ENCODE measurements at regions not wholly inside any gene's neighbourhood (a gene's known extent, or its start where the extent isn't known, plus 50 kb on each side); places are given as distances from the start of the nearest gene placed in this dataset.

DNA sequence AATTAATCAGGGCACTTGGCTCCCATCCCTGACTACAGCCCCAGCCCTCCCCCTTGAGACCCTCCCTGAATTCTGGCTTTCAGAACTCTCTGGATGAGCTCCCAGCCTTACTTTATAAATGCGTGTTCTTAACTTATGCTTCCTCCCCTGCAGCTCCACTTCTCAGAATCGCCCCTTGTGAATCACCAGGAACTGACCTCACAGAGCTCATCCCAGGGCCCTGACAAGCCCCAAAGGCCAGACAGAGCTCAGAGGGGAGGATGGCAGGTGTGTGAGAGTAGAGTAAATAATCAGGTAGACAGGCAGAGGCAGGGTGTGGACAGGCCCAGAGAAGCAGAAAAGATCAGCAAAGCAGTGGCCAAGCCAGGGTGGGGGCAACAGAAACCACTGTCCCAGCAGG lies 68.2 kb upstream of the FOXN3 start:
- TF ChIP-seq, protein P1, sequence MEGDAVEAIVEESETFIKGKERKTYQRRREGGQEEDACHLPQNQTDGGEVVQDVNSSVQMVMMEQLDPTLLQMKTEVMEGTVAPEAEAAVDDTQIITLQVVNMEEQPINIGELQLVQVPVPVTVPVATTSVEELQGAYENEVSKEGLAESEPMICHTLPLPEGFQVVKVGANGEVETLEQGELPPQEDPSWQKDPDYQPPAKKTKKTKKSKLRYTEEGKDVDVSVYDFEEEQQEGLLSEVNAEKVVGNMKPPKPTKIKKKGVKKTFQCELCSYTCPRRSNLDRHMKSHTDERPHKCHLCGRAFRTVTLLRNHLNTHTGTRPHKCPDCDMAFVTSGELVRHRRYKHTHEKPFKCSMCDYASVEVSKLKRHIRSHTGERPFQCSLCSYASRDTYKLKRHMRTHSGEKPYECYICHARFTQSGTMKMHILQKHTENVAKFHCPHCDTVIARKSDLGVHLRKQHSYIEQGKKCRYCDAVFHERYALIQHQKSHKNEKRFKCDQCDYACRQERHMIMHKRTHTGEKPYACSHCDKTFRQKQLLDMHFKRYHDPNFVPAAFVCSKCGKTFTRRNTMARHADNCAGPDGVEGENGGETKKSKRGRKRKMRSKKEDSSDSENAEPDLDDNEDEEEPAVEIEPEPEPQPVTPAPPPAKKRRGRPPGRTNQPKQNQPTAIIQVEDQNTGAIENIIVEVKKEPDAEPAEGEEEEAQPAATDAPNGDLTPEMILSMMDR (IDR thresholded peaks at IDR 0.05; ENCODE audit: low read depth, low read length): no peak
- TF ChIP-seq EZH2phosphoT487 (IDR thresholded peaks at IDR 0.05; ENCODE audit: low read depth): no peak

Measured in OCI-LY3 (cell line).